ENCODE measurements at regions not wholly inside any gene's neighbourhood (a gene's known extent, or its start where the extent isn't known, plus 50 kb on each side); places are given as distances from the start of the nearest gene placed in this dataset.
A peak's percentile ranks its signal among the peaks of the same experiment; 100 is the strongest.

GRCh38 chr18:7338846-7339245 lies 108.0 kb downstream of the LRRC30 start:
- intact Hi-C loops (cut with DNase I) = no loop called here
- ATAC-seq (ENCODE audit: poor library complexity) (no peak), DNase-seq (no peak)

- ATAC-seq (ENCODE audit: poor library complexity) (no peak), DNase-seq (no peak)
- intact Hi-C loops (cut with DNase I) = no loop called here
These were observed 110.9 kb downstream of the LRRC30 start for GRCh38 chr18:7341581-7342337.

GRCh38 chr18:7349181-7349837 lies 118.4 kb downstream of the LRRC30 start:
- DNase-seq = no peak
- no peak for ATAC-seq (ENCODE audit: poor library complexity)
- intact Hi-C loops (cut with DNase I) = no loop called here

- intact Hi-C loops (cut with DNase I) = no loop called here
- ATAC-seq (ENCODE audit: poor library complexity) (peak; percentile 84), DNase-seq (peak; percentile 60)
These were observed 128.3 kb downstream of the LRRC30 start for GRCh38 chr18:7358989-7359726.

- intact Hi-C loops (cut with DNase I) = no loop called here
- DNase-seq = no peak
- no peak for ATAC-seq (ENCODE audit: poor library complexity)
These were observed 129.8 kb downstream of the LRRC30 start for GRCh38 chr18:7360606-7361170.

GRCh38 chr18:7363338-7363737 lies 132.4 kb downstream of the LRRC30 start:
- intact Hi-C loops (cut with DNase I) = no loop called here
- no peak for ATAC-seq (ENCODE audit: poor library complexity)

GRCh38 chr18:7366597-7366996 lies 135.7 kb downstream of the LRRC30 start:
- no peak for DNase-seq
- intact Hi-C loops (cut with DNase I) = no loop called here
- ATAC-seq (ENCODE audit: poor library complexity) = no peak

More at GRCh38 chr18:7363338-7363737, 132.4 kb downstream of the LRRC30 start:
- no peak for DNase-seq

GRCh38 chr18:7367336-7367735 lies 136.4 kb downstream of the LRRC30 start:
- no peak for DNase-seq
- intact Hi-C loops (cut with DNase I) = no loop called here
- ATAC-seq (ENCODE audit: poor library complexity) = no peak

- intact Hi-C loops (cut with DNase I) = no loop called here
- no peak for DNase-seq
- ATAC-seq (ENCODE audit: poor library complexity) = peak; percentile 23
These were observed 138.1 kb downstream of the LRRC30 start for GRCh38 chr18:7369006-7369405.

GRCh38 chr18:7370375-7370774 lies 139.5 kb downstream of the LRRC30 start:
- ATAC-seq (ENCODE audit: poor library complexity) = peak; percentile 22
- intact Hi-C loops (cut with DNase I) = loop anchor here (5.0 kb wide), 1 partner anchor 197 kb away; the partner anchor contains the start of gene PTPRM

GRCh38 chr18:7370802-7371201 lies 139.9 kb downstream of the LRRC30 start:
- DNase-seq (peak; percentile 84), ATAC-seq (ENCODE audit: poor library complexity) (peak; percentile 81)
- intact Hi-C loops (cut with DNase I) = loop anchor here (5.0 kb wide), 1 partner anchor 196 kb away; the partner anchor contains the start of gene PTPRM

More at GRCh38 chr18:7370375-7370774, 139.5 kb downstream of the LRRC30 start:
- peak; percentile 48 for DNase-seq

GRCh38 chr18:7373441-7373840 lies 142.6 kb downstream of the LRRC30 start:
- no peak for ATAC-seq (ENCODE audit: poor library complexity)
- DNase-seq = no peak
- intact Hi-C loops (cut with DNase I) = loop anchor here (5.0 kb wide), 1 partner anchor 194 kb away; the partner anchor contains the start of gene PTPRM

GRCh38 chr18:7381307-7381706 lies 150.4 kb downstream of the LRRC30 start:
- ATAC-seq (ENCODE audit: poor library complexity) (no peak), DNase-seq (no peak)
- intact Hi-C loops (cut with DNase I) = no loop called here

- intact Hi-C loops (cut with DNase I) = no loop called here
- ATAC-seq (ENCODE audit: poor library complexity) = no peak
These were observed 151.6 kb downstream of the LRRC30 start for GRCh38 chr18:7382328-7383001.

GRCh38 chr18:7383002-7383980 lies 152.4 kb downstream of the LRRC30 start:
- DNase-seq (no peak), ATAC-seq (ENCODE audit: poor library complexity) (no peak)
- intact Hi-C loops (cut with DNase I) = no loop called here

More at GRCh38 chr18:7382328-7383001, 151.6 kb downstream of the LRRC30 start:
- DNase-seq = no peak

GRCh38 chr18:7388741-7389140 lies 157.9 kb downstream of the LRRC30 start:
- ATAC-seq (ENCODE audit: poor library complexity) = no peak
- intact Hi-C loops (cut with DNase I) = no loop called here
- no peak for DNase-seq

- ATAC-seq (ENCODE audit: poor library complexity) (no peak), DNase-seq (no peak)
- intact Hi-C loops (cut with DNase I) = no loop called here
These were observed 160.0 kb downstream of the LRRC30 start for GRCh38 chr18:7390731-7391492.

Measured in Right ventricle myocardium superior (tissue), 1 donor.